Gastrocnemius medialis (tissue), 4 donors: ENCODE measurements at regions not wholly inside any gene's neighbourhood (a gene's known extent, or its start where the extent isn't known, plus 50 kb on each side); places are given as distances from the start of the nearest gene placed in this dataset.

Experiments used
- ATAC-seq, 2 donors: fragments of 150-250 bp; one replicate each; pipeline ENCODE4 v1.9.1; 2016
- DNase-seq, 2 donors: peaks; one replicate each; pipeline ENCODE4 v3.0.0-alpha.2; 2019
- H3K27ac ChIP-seq, 4 donors: fragments of 200-600 bp; sonication (generic); 1 replicate in 1 of 4; 2 replicates in 3 of 4; pipeline ENCODE4 v1.5.1; 2016 to 2018; ENCODE audit warnings: mild to moderate bottlenecking in 2 of 4, moderate library complexity in 1 of 4
- H3K27me3 ChIP-seq, 3 donors: fragments of 200-600 bp; sonication (generic) in 2 of 3; 1 replicate in 1 of 3; 2 replicates in 2 of 3; pipeline versions ENCODE4 v1.5.1 to v1.6.0; 2016 to 2019; ENCODE audit warnings: mild to moderate bottlenecking in 1 of 3, moderate library complexity in 1 of 3
- H3K36me3 ChIP-seq, 2 donors: fragments of 200-600 bp; sonication (generic) in 1 of 2; one replicate each; pipeline ENCODE4 v1.5.1; 2017 to 2018
- H3K4me1 ChIP-seq, 2 donors: fragments of 200-600 bp; sonication (generic) in 1 of 2; one replicate each; pipeline ENCODE4 v1.5.1; 2016 to 2017; ENCODE audit warnings: mild to moderate bottlenecking in 2 of 2
- H3K4me3 ChIP-seq, 4 donors: fragments of 200-600 bp; sonication (generic) in 3 of 4; 1 replicate in 1 of 4; 2 replicates in 3 of 4; pipeline ENCODE4 v1.5.1; 2016 to 2019; ENCODE audit warnings: mild to moderate bottlenecking in 2 of 4
- H3K9me3 ChIP-seq, 3 donors: fragments of 200-600 bp; sonication (generic) in 2 of 3; 1 replicate in 1 of 3; 2 replicates in 2 of 3; pipeline ENCODE4 v1.5.1; 2016 to 2019
- POLR2A ChIP-seq, 2 donors: fragments of 450-650 bp; IDR thresholded peaks; one replicate each; pipeline ENCODE4 v1.6.1; 2017; ENCODE audit warnings: antibody characterized with exemption in 2 of 2, mild to moderate bottlenecking in 2 of 2, moderate library complexity in 2 of 2
- in situ Hi-C, 4 donors: fragments of 200-750 bp; cut with MboI; loops; one replicate each; pipeline versions ENCODE4 v1.15.0 to v1.8.0; 2017; ENCODE audit warnings: low sequenced_read_pairs in 4 of 4
- intact Hi-C: fragments of 100-400 bp; cut with DNase I; formaldehyde crosslinking; loops from one replicate; pipeline ENCODE4 v1.15.1; 2023; ENCODE audit warnings: low total_unique reads
- TF ChIP-seq, protein P1 (sequence below), 5 experiments: fragments of 450-650 bp in 3 of 5; fragments of 200-600 bp in 2 of 5; sonication (generic) in 2 of 5; IDR thresholded peaks in 4 of 5; conservative IDR thresholded peaks in 1 of 5; 1 replicate in 4 of 5; 2 replicates in 1 of 5; pipeline ENCODE4 v1.5.1; 2016 to 2019; ENCODE audit warnings: antibody characterized with exemption in 5 of 5, mild to moderate bottlenecking in 3 of 5, moderate library complexity in 3 of 5

DNA sequence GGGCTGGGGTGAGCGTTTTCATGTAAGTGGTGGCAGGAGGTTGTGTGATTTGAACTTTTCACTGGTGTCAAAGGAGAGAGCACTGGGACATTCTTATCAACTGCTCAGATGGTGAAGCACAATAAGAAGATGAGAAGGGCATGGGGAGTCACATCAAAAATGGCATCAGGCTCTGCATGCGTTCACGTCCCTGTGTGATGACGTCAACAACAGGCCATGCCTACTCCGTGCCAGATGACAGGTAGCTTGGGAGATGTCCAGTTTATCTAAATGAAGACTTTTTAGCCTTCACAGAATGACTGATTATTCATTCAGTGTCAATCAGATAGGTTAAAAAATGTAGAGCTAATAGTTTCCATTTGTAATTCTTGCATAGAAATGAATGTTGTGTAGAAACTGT lies 264.3 kb upstream of the POM121L12 start:
- in situ Hi-C loops (no loop called here), intact Hi-C loops (no loop called here)
- H3K4me3 ChIP-seq, result no peak overlapping the region
- H3K27ac ChIP-seq, result no peak overlapping the region
- no peaks in the 10 kb centered on the region for H3K36me3 ChIP-seq
- H3K4me1 ChIP-seq, result no peaks in the 10 kb centered on the region
- no peaks in the 10 kb centered on the region for H3K9me3 ChIP-seq
- H3K27me3 ChIP-seq, result no peaks in the 10 kb centered on the region
- DNase-seq (no peak), ATAC-seq (no peak)
- TF ChIP-seq POLR2A (IDR thresholded peaks at IDR 0.05), result no peak
- TF ChIP-seq, protein P1, sequence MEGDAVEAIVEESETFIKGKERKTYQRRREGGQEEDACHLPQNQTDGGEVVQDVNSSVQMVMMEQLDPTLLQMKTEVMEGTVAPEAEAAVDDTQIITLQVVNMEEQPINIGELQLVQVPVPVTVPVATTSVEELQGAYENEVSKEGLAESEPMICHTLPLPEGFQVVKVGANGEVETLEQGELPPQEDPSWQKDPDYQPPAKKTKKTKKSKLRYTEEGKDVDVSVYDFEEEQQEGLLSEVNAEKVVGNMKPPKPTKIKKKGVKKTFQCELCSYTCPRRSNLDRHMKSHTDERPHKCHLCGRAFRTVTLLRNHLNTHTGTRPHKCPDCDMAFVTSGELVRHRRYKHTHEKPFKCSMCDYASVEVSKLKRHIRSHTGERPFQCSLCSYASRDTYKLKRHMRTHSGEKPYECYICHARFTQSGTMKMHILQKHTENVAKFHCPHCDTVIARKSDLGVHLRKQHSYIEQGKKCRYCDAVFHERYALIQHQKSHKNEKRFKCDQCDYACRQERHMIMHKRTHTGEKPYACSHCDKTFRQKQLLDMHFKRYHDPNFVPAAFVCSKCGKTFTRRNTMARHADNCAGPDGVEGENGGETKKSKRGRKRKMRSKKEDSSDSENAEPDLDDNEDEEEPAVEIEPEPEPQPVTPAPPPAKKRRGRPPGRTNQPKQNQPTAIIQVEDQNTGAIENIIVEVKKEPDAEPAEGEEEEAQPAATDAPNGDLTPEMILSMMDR (IDR thresholded peaks at IDR 0.05 in 4 of 5, conservative IDR thresholded peaks at IDR 0.05 in 1 of 5), result no peak

DNA sequence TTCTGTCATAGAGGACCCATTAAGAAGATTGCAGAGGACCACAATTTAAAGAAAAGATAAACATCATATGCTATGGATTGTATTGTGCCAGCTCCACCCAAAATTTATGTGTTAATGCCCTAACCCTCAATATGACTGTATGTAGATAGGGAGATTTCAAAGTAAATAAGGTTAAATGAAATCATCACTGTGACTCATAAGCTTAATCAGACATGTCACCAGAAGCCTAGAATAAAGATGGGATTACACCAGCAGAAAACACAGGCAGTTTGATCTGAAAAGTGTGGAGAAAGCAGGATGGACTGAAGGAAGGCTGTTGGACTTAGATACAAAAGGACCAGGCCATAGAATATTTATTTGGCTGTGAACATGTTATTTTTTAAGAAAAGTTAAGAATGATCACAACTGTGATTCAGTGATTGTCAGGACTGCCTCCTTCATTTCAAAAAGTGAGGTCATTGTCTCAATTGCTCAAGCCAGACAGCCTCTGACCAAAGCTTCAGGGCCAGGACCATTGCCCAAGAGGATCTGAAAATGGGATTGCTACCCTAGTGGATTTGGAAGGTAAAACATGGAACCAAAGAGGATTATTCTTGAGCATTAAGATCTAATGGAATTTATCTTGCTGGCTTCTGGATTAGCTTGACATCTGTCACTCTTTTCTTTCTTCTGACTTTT lies 270.8 kb upstream of the POM121L12 start:
- intact Hi-C loops (no loop called here), in situ Hi-C loops (no loop called here)
- TF ChIP-seq, protein P1 (IDR thresholded peaks at IDR 0.05 in 4 of 5, conservative IDR thresholded peaks at IDR 0.05 in 1 of 5), result no peak
- no peak for TF ChIP-seq POLR2A (IDR thresholded peaks at IDR 0.05)
- H3K27me3 ChIP-seq, result no peaks in the 10 kb centered on the region
- DNase-seq (no peak), ATAC-seq (no peak)
- no peak overlapping the region for H3K27ac ChIP-seq
- no peak overlapping the region for H3K4me3 ChIP-seq
- no peaks in the 10 kb centered on the region for H3K36me3 ChIP-seq
- no peaks in the 10 kb centered on the region for H3K4me1 ChIP-seq
- H3K9me3 ChIP-seq, result no peaks in the 10 kb centered on the region

DNA sequence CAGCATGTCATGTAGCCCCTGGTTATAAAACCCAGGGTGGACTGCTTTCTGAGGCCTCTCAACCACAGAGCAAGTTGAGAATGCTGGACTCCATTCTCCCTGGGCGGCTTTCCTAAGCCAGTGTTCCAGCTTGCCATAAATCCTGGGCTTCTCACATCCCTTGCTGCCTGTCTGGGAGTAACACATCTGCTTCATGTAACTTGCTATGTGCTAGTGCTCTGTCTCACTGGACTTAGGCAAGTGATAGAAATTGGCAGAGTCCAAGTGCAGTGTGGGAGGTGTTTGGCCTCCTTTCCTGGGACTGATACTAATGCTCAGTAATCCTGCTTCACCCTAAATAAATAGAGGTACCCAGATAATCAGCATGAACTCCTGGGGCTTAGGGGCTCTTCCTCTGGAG lies 277.1 kb upstream of the POM121L12 start:
- in situ Hi-C loops, result no loop called here
- Histone ChIP-seq H3K27ac (no peak overlapping the region), H3K27me3 (no peaks in the 10 kb centered on the region), H3K4me1 (no peaks in the 10 kb centered on the region), H3K36me3 (no peaks in the 10 kb centered on the region), H3K4me3 (no peak overlapping the region), H3K9me3 (no peaks in the 10 kb centered on the region)
- DNase-seq, result no peak
- no peak for TF ChIP-seq POLR2A (IDR thresholded peaks at IDR 0.05)
- intact Hi-C loops, result no loop called here
- no peak for ATAC-seq

DNA sequence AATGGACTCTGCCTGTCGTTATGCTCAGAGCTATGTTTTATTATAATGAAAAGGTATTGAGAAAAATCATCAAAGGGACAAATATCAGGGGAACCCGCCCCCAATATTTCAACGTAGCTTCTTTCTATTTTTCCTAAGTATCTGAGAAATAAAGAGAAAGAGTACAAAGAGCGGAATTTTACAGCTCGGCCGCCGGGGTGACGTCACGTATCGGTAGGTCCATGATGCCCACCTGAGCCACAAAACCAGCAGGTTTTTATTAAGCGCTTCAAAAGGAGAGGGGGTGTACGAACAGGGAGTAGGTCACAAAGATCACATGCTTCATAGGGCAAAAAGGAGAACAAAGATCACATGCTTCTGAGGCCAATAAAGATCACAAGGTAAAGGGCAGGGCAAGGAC lies 281.6 kb upstream of the POM121L12 start:
- no peaks in the 10 kb centered on the region for H3K9me3 ChIP-seq
- intact Hi-C loops, result no loop called here
- H3K4me1 ChIP-seq, result no peaks in the 10 kb centered on the region
- H3K27ac ChIP-seq, result no peak overlapping the region
- in situ Hi-C loops, result no loop called here
- no peak for ATAC-seq
- TF ChIP-seq, protein P1 (IDR thresholded peaks at IDR 0.05 in 4 of 5, conservative IDR thresholded peaks at IDR 0.05 in 1 of 5), result no peak
- no peak for TF ChIP-seq POLR2A (IDR thresholded peaks at IDR 0.05)
- no peaks in the 10 kb centered on the region for H3K36me3 ChIP-seq
- DNase-seq, result no peak
- no peak overlapping the region for H3K4me3 ChIP-seq
- no peaks in the 10 kb centered on the region for H3K27me3 ChIP-seq

DNA sequence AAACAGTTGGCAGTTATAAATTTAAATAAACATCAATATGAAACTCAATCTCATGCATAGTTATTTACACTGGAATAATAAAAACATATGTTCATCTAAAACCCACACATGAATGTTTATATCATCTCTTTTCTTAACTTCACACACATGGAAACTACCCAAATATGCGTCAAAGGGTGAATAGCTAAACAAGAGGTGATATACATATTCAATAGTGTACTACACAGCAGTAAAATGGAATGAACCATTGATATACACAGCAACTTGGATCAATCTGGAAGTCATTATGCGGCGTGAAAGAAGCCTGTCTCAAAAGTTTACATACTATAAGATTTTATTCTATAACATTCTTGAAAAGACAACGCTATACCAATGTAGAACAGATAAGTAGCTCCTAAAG lies 282.5 kb upstream of the POM121L12 start:
- Histone ChIP-seq H3K27me3 (no peaks in the 10 kb centered on the region), H3K4me3 (no peak overlapping the region), H3K36me3 (no peaks in the 10 kb centered on the region), H3K4me1 (no peaks in the 10 kb centered on the region), H3K9me3 (no peaks in the 10 kb centered on the region), H3K27ac (no peak overlapping the region)
- intact Hi-C loops (no loop called here), in situ Hi-C loops (no loop called here)
- no peak for DNase-seq
- no peak for TF ChIP-seq POLR2A (IDR thresholded peaks at IDR 0.05)
- TF ChIP-seq, protein P1 (IDR thresholded peaks at IDR 0.05 in 4 of 5, conservative IDR thresholded peaks at IDR 0.05 in 1 of 5), result no peak
- no peak for ATAC-seq
